Smooth muscle cell (in vitro differentiated cells): ENCODE measurements at regions not wholly inside any gene's neighbourhood (a gene's known extent, or its start where the extent isn't known, plus 50 kb on each side); places are given as distances from the start of the nearest gene placed in this dataset.

ENCODE experiments used
- DNase-seq: peaks from one replicate; lab custom pipeline; 2025; ENCODE audit not compliant: unreplicated experiment; lab: John Stamatoyannopoulos, UW
- H2AFZ ChIP-seq: fragments of 200-600 bp; sonication (generic); 2 replicates; pipeline ENCODE4 v1.6.0; 2016; ENCODE audit warnings: antibody characterized with exemption, low read depth, mild to moderate bottlenecking
- H3F3A ChIP-seq: fragments of 200-600 bp; sonication (generic); 2 replicates; pipeline ENCODE4 v1.6.0; 2017; ENCODE audit warnings: antibody characterized with exemption, low read depth
- H3K27ac ChIP-seq: fragments of 200-600 bp; sonication (generic); 2 replicates; pipeline ENCODE4 v1.5.1; 2016; ENCODE audit warnings: low read depth, mild to moderate bottlenecking
- H3K27me3 ChIP-seq: fragments of 200-600 bp; sonication (generic); 2 replicates; pipeline ENCODE4 v1.6.1; 2016; ENCODE audit warnings: low read depth, mild to moderate bottlenecking
- H3K36me3 ChIP-seq: fragments of 200-600 bp; sonication (generic); 2 replicates; pipeline ENCODE4 v1.5.1; 2016; ENCODE audit warnings: low read depth
- H3K4me1 ChIP-seq: fragments of 200-600 bp; sonication (generic); 2 replicates; pipeline ENCODE4 v1.5.1; 2016; ENCODE audit warnings: low read depth
- H3K4me2 ChIP-seq: fragments of 200-600 bp; sonication (generic); 2 replicates; pipeline ENCODE4 v1.6.0; 2016; ENCODE audit warnings: mild to moderate bottlenecking
- H3K4me3 ChIP-seq: fragments of 200-600 bp; sonication (generic); 2 replicates; pipeline ENCODE4 v1.5.1; 2016; ENCODE audit warnings: mild to moderate bottlenecking
- H3K79me2 ChIP-seq: fragments of 200-600 bp; sonication (generic); 2 replicates; pipeline ENCODE4 v1.6.0; 2016; ENCODE audit warnings: low read depth, mild to moderate bottlenecking
- H3K9ac ChIP-seq: fragments of 200-600 bp; sonication (generic); 2 replicates; pipeline ENCODE4 v1.6.0; 2016; ENCODE audit warnings: low read depth
- H3K9me3 ChIP-seq: fragments of 200-600 bp; sonication (generic); replicated peaks from 2 replicates; pipeline ENCODE4 v1.5.1; 2016; ENCODE audit warnings: low read depth
- H4K20me1 ChIP-seq: fragments of 200-600 bp; sonication (generic); 2 replicates; pipeline ENCODE4 v1.6.0; 2016; ENCODE audit warnings: low read depth
- CTCF ChIP-seq: fragments of 200-600 bp; sonication (generic); IDR thresholded peaks from 2 replicates; pipeline ENCODE4 v1.5.1; 2017; ENCODE audit warnings: borderline replicate concordance, mild to moderate bottlenecking, antibody characterized with exemption; ENCODE audit not compliant: insufficient read depth, poor library complexity, severe bottlenecking
- WGBS: methylation state at CpG from one replicate; pipeline ENCODE4 v1.1.7; 2016; ENCODE audit warnings: low lambda C conversion rate; 5-methylcytosine and 5-hydroxymethylcytosine counted together

- Histone ChIP-seq H3K36me3 (no peaks in the 10 kb centered on the region), H3K4me3 (no peak overlapping the region), H3K79me2 (no peaks in the 10 kb centered on the region), H4K20me1 (no peaks in the 10 kb centered on the region), H3K27ac (no peak overlapping the region), H3K9ac (no peak overlapping the region), H3K4me2 (no peak overlapping the region), H3K4me1 (no peaks in the 10 kb centered on the region), H2AFZ (no peak overlapping the region), H3K27me3 (no peaks in the 10 kb centered on the region), H3K9me3 (no peaks in the 10 kb centered on the region), H3F3A (no peaks in the 10 kb centered on the region)
- DNase-seq: no peak
- no peak for TF ChIP-seq CTCF
- WGBS: 81% methylated on average over 7 of the region's 7 CpGs
Observed at GRCh38 chr6:25105070-25105925, 169.5 kb upstream of the RIPOR2 start.

- WGBS: 94% methylated on average over 2 of the region's 2 CpGs
- H3K27me3 ChIP-seq: no peaks in the 10 kb centered on the region
- no peak for TF ChIP-seq CTCF
Observed at GRCh38 chr6:25107218-25107617, 171.5 kb upstream of the RIPOR2 start.

GRCh38 chr6:25111782-25112181 lies 167.4 kb upstream of the CARMIL1 start:
- Histone ChIP-seq H3F3A (no peaks in the 10 kb centered on the region), H3K9ac (no peak overlapping the region), H3K9me3 (no peaks in the 10 kb centered on the region), H3K36me3 (no peaks in the 10 kb centered on the region), H4K20me1 (no peaks in the 10 kb centered on the region), H3K27me3 (no peaks in the 10 kb centered on the region), H2AFZ (no peak overlapping the region), H3K79me2 (no peaks in the 10 kb centered on the region), H3K4me3 (no peak overlapping the region), H3K27ac (no peak overlapping the region), H3K4me2 (no peak overlapping the region), H3K4me1 (no peaks in the 10 kb centered on the region)
- 95% methylated on average over 1 of the region's 1 CpG for WGBS
- no peak for DNase-seq
- TF ChIP-seq CTCF: no peak

More at GRCh38 chr6:25107218-25107617, 171.5 kb upstream of the RIPOR2 start:
- Histone ChIP-seq H3K4me1 (no peaks in the 10 kb centered on the region), H2AFZ (no peak overlapping the region), H3K9ac (no peak overlapping the region), H4K20me1 (no peaks in the 10 kb centered on the region), H3F3A (no peaks in the 10 kb centered on the region), H3K27ac (no peak overlapping the region), H3K36me3 (no peaks in the 10 kb centered on the region), H3K9me3 (no peaks in the 10 kb centered on the region), H3K4me2 (no peak overlapping the region), H3K79me2 (no peaks in the 10 kb centered on the region), H3K4me3 (no peak overlapping the region)
- DNase-seq: no peak

GRCh38 chr6:25112322-25112773 lies 166.8 kb upstream of the CARMIL1 start:
- no peak overlapping the region for H3K4me2 ChIP-seq

More at GRCh38 chr6:25112322-25112773, 166.8 kb upstream of the CARMIL1 start:
- Histone ChIP-seq H3K36me3 (no peaks in the 10 kb centered on the region), H3K27ac (no peak overlapping the region), H3K4me3 (no peak overlapping the region), H3K9ac (no peak overlapping the region), H3K79me2 (no peaks in the 10 kb centered on the region), H3K27me3 (no peaks in the 10 kb centered on the region), H3K9me3 (no peaks in the 10 kb centered on the region), H3F3A (no peaks in the 10 kb centered on the region), H4K20me1 (no peaks in the 10 kb centered on the region), H2AFZ (no peak overlapping the region), H3K4me1 (no peaks in the 10 kb centered on the region)
- TF ChIP-seq CTCF: no peak
- WGBS: 78% methylated on average over 4 of the region's 4 CpGs
- DNase-seq: no peak
